Effector memory CD8-positive, alpha-beta T cell (primary cell): ENCODE measurements at regions not wholly inside any gene's neighbourhood (a gene's known extent, or its start where the extent isn't known, plus 50 kb on each side); places are given as distances from the start of the nearest gene placed in this dataset.

Experiments
- ATAC-seq: fragments of 150-1000 bp; cut with Tn5 transposase; replicated peaks from 2 replicates; pipeline ENCODE4 v1.10.0; 2021; ENCODE audit warnings: mild to moderate bottlenecking, moderate library complexity
- DNase-seq, 3 experiments: peaks; one replicate each; pipeline ENCODE4 v3.0.0; 2021
- H3K27ac Mint-ChIP-seq, 2 donors: one replicate each; pipeline ENCODE4 v1.8.0; 2022; ENCODE audit warnings: mild to moderate bottlenecking in 2 of 2, mixed read lengths in 2 of 2, moderate library complexity in 2 of 2
- H3K27me3 Mint-ChIP-seq, 2 donors: one replicate each; pipeline ENCODE4 v1.8.0; 2022; ENCODE audit warnings: mixed read lengths in 2 of 2
- H3K36me3 Mint-ChIP-seq: one replicate; pipeline ENCODE4 v1.8.0; 2022; ENCODE audit warnings: mild to moderate bottlenecking, moderate library complexity, mixed read lengths; ENCODE audit not compliant: insufficient read depth
- H3K4me1 Mint-ChIP-seq, 2 donors: one replicate each; pipeline ENCODE4 v1.8.0; 2022; ENCODE audit warnings: low read depth in 2 of 2, mixed read lengths in 2 of 2
- H3K4me3 Mint-ChIP-seq, 2 donors: one replicate each; pipeline ENCODE4 v1.8.0; 2022; ENCODE audit warnings: mild to moderate bottlenecking in 2 of 2, mixed read lengths in 2 of 2, moderate library complexity in 2 of 2
- H3K9me3 Mint-ChIP-seq, 2 donors: one replicate each; pipeline ENCODE4 v1.8.0; 2022; ENCODE audit warnings: mixed read lengths in 2 of 2

GRCh38 chr6:111971181-111971841 is 82.6 kb upstream of the CCN6 start:
- DNase-seq (no peak), ATAC-seq (no peak)
- H3K36me3 Mint-ChIP-seq, result no peaks in the 10 kb centered on the region
- H3K27me3 Mint-ChIP-seq, result peaks cover 3 to 14% of the 10 kb centered on the region in 2 donors
- no peak overlapping the region for H3K4me3 Mint-ChIP-seq
- H3K9me3 Mint-ChIP-seq, result no peaks in the 10 kb centered on the region
- H3K4me1 Mint-ChIP-seq, result peaks cover 11 to 14% of the 10 kb centered on the region in 2 donors
- no peak overlapping the region for H3K27ac Mint-ChIP-seq

GRCh38 chr6:111971866-111972532 is 81.9 kb upstream of the CCN6 start:
- H3K4me3 Mint-ChIP-seq, result no peak overlapping the region
- ATAC-seq (no peak), DNase-seq (no peak)
- peaks cover 11 to 14% of the 10 kb centered on the region in 2 donors for H3K4me1 Mint-ChIP-seq
- H3K36me3 Mint-ChIP-seq, result no peaks in the 10 kb centered on the region
- H3K9me3 Mint-ChIP-seq, result no peaks in the 10 kb centered on the region
- no peak overlapping the region for H3K27ac Mint-ChIP-seq
- H3K27me3 Mint-ChIP-seq, result peaks cover 0 to 7% of the 10 kb centered on the region in 2 donors

- no peaks in the 10 kb centered on the region for H3K36me3 Mint-ChIP-seq
- H3K4me1 Mint-ChIP-seq, result peaks cover 11 to 14% of the 10 kb centered on the region in 2 donors
- peak overlapping the region; percentile 38 to 85 for H3K27ac Mint-ChIP-seq
- H3K9me3 Mint-ChIP-seq, result no peaks in the 10 kb centered on the region
- ATAC-seq (no peak), DNase-seq (no peak)
- peak overlapping the region in 1 of 2 donors; percentile 38 for H3K4me3 Mint-ChIP-seq
- no peaks in the 10 kb centered on the region for H3K27me3 Mint-ChIP-seq
These were observed 81.2 kb upstream of the CCN6 start for GRCh38 chr6:111972745-111973117.

- ATAC-seq, result peak; percentile 87
These were observed 80.7 kb upstream of the CCN6 start for GRCh38 chr6:111973118-111973761.

GRCh38 chr6:111973927-111974639 is 79.8 kb upstream of the CCN6 start:
- H3K4me1 Mint-ChIP-seq, result peaks cover 11 to 14% of the 10 kb centered on the region in 2 donors
- H3K27ac Mint-ChIP-seq, result peak overlapping the region; percentile 38 to 85
- no peaks in the 10 kb centered on the region for H3K9me3 Mint-ChIP-seq
- peaks cover 0 to 5% of the 10 kb centered on the region in 2 donors for H3K27me3 Mint-ChIP-seq
- H3K36me3 Mint-ChIP-seq, result no peaks in the 10 kb centered on the region
- H3K4me3 Mint-ChIP-seq, result no peak overlapping the region
- ATAC-seq (no peak), DNase-seq (no peak)

More at GRCh38 chr6:111973118-111973761, 80.7 kb upstream of the CCN6 start:
- no peaks in the 10 kb centered on the region for H3K36me3 Mint-ChIP-seq
- DNase-seq, result peak; percentile 13 to 27 (median 23)
- peaks cover 11 to 14% of the 10 kb centered on the region in 2 donors for H3K4me1 Mint-ChIP-seq
- peak overlapping the region; percentile 38 to 85 for H3K27ac Mint-ChIP-seq
- no peaks in the 10 kb centered on the region for H3K9me3 Mint-ChIP-seq
- no peaks in the 10 kb centered on the region for H3K27me3 Mint-ChIP-seq
- peak overlapping the region in 1 of 2 donors; percentile 38 for H3K4me3 Mint-ChIP-seq

GRCh38 chr6:111975466-111975865 is 78.4 kb upstream of the CCN6 start:
- Mint-ChIP-seq H3K4me3 (no peak overlapping the region), H3K4me1 (peaks cover 11 to 14% of the 10 kb centered on the region in 2 donors), H3K27me3 (peaks cover 0 to 15% of the 10 kb centered on the region in 2 donors), H3K36me3 (no peaks in the 10 kb centered on the region), H3K27ac (no peak overlapping the region), H3K9me3 (no peaks in the 10 kb centered on the region)
- DNase-seq, result no peak
- ATAC-seq, result no peak

GRCh38 chr6:111976139-111976538 is 77.8 kb upstream of the CCN6 start:
- Mint-ChIP-seq H3K27me3 (peaks cover 0 to 15% of the 10 kb centered on the region in 2 donors), H3K9me3 (no peaks in the 10 kb centered on the region), H3K4me3 (no peak overlapping the region), H3K4me1 (peaks cover 11 to 14% of the 10 kb centered on the region in 2 donors), H3K36me3 (no peaks in the 10 kb centered on the region), H3K27ac (no peak overlapping the region)
- no peak for ATAC-seq
- no peak for DNase-seq

GRCh38 chr6:111978532-111979149 is 75.3 kb upstream of the CCN6 start:
- Mint-ChIP-seq H3K27ac (no peak overlapping the region), H3K27me3 (peaks cover 0 to 15% of the 10 kb centered on the region in 2 donors), H3K9me3 (no peaks in the 10 kb centered on the region), H3K4me1 (peaks cover 9 to 15% of the 10 kb centered on the region in 2 donors), H3K36me3 (no peaks in the 10 kb centered on the region), H3K4me3 (no peak overlapping the region)
- DNase-seq (no peak), ATAC-seq (no peak)

- H3K27ac Mint-ChIP-seq, result no peak overlapping the region
- H3K27me3 Mint-ChIP-seq, result peaks cover 0 to 15% of the 10 kb centered on the region in 2 donors
- H3K4me1 Mint-ChIP-seq, result peaks cover 16 to 19% of the 10 kb centered on the region in 2 donors
- peaks cover 3% of the 10 kb centered on the region for H3K36me3 Mint-ChIP-seq
- DNase-seq (no peak), ATAC-seq (no peak)
- no peak overlapping the region for H3K4me3 Mint-ChIP-seq
- no peaks in the 10 kb centered on the region for H3K9me3 Mint-ChIP-seq
These were observed 74.3 kb upstream of the CCN6 start for GRCh38 chr6:111979633-111980032.

GRCh38 chr6:111980143-111980542 is 73.8 kb upstream of the CCN6 start:
- H3K9me3 Mint-ChIP-seq, result no peaks in the 10 kb centered on the region
- ATAC-seq (no peak), DNase-seq (no peak)
- no peak overlapping the region for H3K27ac Mint-ChIP-seq
- H3K4me1 Mint-ChIP-seq, result peaks cover 19 to 22% of the 10 kb centered on the region in 2 donors
- peaks cover 3% of the 10 kb centered on the region for H3K36me3 Mint-ChIP-seq
- no peak overlapping the region for H3K4me3 Mint-ChIP-seq
- peaks cover 0 to 15% of the 10 kb centered on the region in 2 donors for H3K27me3 Mint-ChIP-seq

GRCh38 chr6:111980971-111981840 is 72.7 kb upstream of the CCN6 start:
- Mint-ChIP-seq H3K4me3 (no peak overlapping the region), H3K27ac (no peak overlapping the region), H3K36me3 (peaks cover 3% of the 10 kb centered on the region), H3K9me3 (no peaks in the 10 kb centered on the region), H3K27me3 (peaks cover 0 to 15% of the 10 kb centered on the region in 2 donors), H3K4me1 (peaks cover 21 to 26% of the 10 kb centered on the region in 2 donors)
- ATAC-seq (no peak), DNase-seq (no peak)

- no peaks in the 10 kb centered on the region for H3K9me3 Mint-ChIP-seq
- peaks cover 0 to 15% of the 10 kb centered on the region in 2 donors for H3K27me3 Mint-ChIP-seq
- DNase-seq (no peak), ATAC-seq (no peak)
- peaks cover 24 to 30% of the 10 kb centered on the region in 2 donors for H3K4me1 Mint-ChIP-seq
- no peak overlapping the region for H3K4me3 Mint-ChIP-seq
- H3K36me3 Mint-ChIP-seq, result peaks cover 3% of the 10 kb centered on the region
- peak overlapping the region in 1 of 2 donors; percentile 67 for H3K27ac Mint-ChIP-seq
These were observed 71.2 kb upstream of the CCN6 start for GRCh38 chr6:111982681-111983080.
